ENCODE measurements at regions not wholly inside any gene's neighbourhood (a gene's known extent, or its start where the extent isn't known, plus 50 kb on each side); places are given as distances from the start of the nearest gene placed in this dataset.
A peak's percentile ranks its signal among the peaks of the same experiment; 100 is the strongest.

DNA sequence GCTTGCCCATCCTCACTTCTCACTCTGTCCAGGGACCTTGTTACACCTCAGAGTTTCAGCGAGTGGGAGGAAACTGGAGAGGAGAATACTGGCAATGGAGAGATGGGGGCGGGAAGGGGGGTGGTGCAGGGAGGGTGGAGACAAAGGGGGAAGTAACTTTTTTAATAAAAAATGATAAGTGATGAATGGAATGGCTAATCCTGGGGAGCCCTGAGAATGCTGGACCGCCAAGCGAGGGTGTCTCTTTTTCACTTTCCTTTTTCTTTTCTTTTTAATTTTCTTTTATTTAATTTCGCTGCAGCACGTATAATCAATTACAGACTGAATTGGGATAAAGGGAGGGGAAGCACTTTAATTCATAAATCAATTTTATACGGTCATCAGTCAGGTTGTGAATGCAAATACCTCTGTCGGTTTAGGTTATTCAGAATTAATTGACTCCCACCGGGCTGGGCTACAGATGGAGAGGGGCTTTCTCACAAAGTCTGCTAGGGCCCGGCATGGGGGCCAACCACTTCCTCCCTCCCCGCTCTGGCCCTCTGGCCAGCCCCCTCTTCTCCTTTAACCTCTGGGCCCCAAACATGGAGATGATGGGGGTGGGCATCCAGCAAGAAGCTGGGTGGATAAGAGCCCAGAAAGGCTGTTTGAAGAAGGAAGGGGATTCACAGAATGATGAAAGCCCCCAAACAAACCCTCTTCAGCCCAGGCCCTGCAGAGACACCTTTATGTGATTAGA lies 106.8 kb upstream of the BOC start:
- no peak for DNase-seq (ENCODE audit: low spot score)
- peaks cover 5% of the 10 kb centered on the region for H3K4me1 Mint-ChIP-seq (ENCODE audit: low read depth)

DNA sequence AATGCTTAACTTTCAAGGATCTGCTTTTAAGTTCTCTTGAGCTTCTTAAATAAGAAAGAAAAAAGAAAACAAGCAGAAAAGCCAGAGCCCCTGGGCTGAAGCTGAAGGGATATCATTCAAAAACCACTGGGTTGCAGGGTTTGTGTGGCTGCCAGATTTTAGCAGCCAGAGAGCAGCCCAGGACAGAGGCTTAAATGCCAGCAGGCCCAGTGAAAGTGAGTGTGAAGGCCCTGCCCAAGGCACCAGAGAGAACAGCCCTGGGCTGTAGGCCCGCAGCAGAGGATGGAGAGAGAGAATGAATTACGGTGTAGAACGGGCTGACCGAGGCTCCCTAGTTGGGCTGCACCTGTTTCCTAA lies 106.3 kb upstream of the BOC start:
- Mint-ChIP-seq H3K36me3 (ENCODE audit: low read depth) (no peaks in the 10 kb centered on the region), H3K4me1 (ENCODE audit: low read depth) (peaks cover 5% of the 10 kb centered on the region), H3K4me3 (no peak overlapping the region), H3K9me3 (no peaks in the 10 kb centered on the region), H3K27ac (no peak overlapping the region), H3K27me3 (ENCODE audit: insufficient read depth) (no peaks in the 10 kb centered on the region)
- intact Hi-C loops (cut with micrococcal nuclease) = no loop called here
- DNase-seq (ENCODE audit: low spot score) = no peak

More for the DNA sequence above, 106.8 kb upstream of the BOC start:
- Mint-ChIP-seq H3K27ac (no peak overlapping the region), H3K36me3 (ENCODE audit: low read depth) (no peaks in the 10 kb centered on the region), H3K9me3 (no peaks in the 10 kb centered on the region), H3K4me3 (no peak overlapping the region), H3K27me3 (ENCODE audit: insufficient read depth) (no peaks in the 10 kb centered on the region)
- intact Hi-C loops (cut with micrococcal nuclease) = no loop called here

DNA sequence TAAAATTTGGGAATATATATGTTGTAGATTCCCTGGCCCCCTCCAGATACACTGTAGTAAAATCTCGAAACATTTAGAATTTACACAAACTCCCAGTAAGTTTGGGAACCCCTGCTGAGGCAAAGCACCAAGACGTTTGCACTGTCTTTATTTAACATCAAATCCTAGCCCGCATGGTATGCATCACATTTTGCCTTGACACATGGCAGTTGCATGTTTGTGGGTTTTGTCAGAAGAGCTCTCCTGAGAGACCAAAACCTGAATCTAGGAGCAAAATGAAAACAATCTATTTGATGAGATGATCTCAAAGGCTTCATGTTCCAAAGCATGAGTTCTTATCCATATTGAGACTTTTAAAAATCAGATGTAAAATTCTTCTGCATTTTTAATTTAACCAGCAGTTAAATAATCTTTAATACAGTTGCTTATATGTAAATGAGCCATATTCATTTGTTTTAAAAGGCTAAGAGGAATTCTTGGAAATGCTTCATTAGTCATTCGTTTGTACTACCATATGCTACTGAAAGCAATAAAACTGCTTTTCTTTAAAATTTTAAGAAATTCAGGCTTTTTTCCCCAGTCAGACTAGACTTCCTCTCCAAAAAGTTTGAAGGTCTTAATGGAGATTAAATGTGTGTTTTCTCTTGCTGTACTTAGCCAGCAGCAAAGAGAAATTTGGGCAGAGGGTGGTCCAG lies 105.2 kb upstream of the BOC start:
- Mint-ChIP-seq H3K36me3 (ENCODE audit: low read depth) (no peaks in the 10 kb centered on the region), H3K4me1 (ENCODE audit: low read depth) (peaks cover 11% of the 10 kb centered on the region), H3K9me3 (no peaks in the 10 kb centered on the region), H3K4me3 (no peak overlapping the region), H3K27ac (no peak overlapping the region), H3K27me3 (ENCODE audit: insufficient read depth) (no peaks in the 10 kb centered on the region)
- no peak for DNase-seq (ENCODE audit: low spot score)
- intact Hi-C loops (cut with micrococcal nuclease) = no loop called here

DNA sequence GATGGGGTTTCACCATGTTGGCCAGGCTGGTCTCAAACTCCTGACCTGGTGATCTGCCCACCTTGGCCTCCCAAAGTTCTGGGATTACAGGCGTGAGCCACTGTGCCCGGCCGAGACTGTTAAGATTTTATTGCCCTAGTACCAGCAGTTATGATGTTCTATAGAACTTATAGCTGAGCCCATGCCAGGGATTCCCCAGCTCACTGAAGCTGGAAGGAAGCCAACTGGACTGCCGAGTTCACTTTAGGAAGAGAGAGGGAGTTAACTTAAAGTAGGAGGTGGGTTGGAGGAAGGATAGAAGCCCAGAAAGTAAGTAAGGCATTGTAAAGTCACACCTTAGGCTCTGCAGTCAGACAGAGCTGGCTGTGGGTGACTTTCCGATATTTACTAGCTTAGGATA lies 101.1 kb upstream of the BOC start:
- Mint-ChIP-seq H3K9me3 (no peaks in the 10 kb centered on the region), H3K27me3 (ENCODE audit: insufficient read depth) (no peaks in the 10 kb centered on the region), H3K27ac (no peak overlapping the region), H3K4me1 (ENCODE audit: low read depth) (peaks cover 33% of the 10 kb centered on the region), H3K4me3 (no peak overlapping the region), H3K36me3 (ENCODE audit: low read depth) (no peaks in the 10 kb centered on the region)
- intact Hi-C loops (cut with micrococcal nuclease) = loop anchor here (5.0 kb wide), 4 partner anchors 58 to 177 kb away; partner anchors contain the start of gene BOC
- DNase-seq (ENCODE audit: low spot score) = no peak

DNA sequence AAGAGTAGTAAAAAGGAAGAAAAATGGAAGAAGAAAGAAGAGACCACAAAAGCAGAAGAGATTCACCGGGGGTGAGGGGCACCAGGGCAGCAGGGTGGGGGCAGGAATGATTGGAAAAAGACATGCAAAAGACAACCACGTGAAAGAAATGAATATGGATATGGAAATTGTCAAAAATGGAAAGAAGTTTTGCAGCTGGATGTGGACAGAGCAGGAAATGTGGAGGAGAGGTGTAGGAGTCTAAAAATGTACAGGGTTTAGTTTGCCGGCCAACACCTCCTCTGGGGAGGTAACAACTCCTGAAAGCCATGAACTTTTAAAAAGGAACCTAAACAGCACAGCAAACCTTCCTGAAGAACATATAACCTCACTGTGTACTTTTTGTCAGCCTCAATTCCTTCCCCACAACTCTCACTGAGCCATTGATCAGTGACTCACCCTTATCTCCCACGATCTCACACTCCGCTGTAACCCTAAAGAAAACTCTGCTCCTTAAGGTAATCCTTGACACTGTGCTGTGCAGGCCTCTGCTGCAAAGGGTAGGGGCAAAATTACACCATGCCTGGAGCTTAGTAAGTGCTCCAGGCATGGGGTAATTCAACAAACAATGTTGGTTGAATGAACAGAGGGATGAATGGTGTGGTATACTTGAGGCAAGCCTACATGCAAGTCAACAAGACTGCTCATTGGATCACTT lies 100.2 kb upstream of the BOC start:
- H3K27me3 Mint-ChIP-seq (ENCODE audit: insufficient read depth) = no peaks in the 10 kb centered on the region
- H3K36me3 Mint-ChIP-seq (ENCODE audit: low read depth) = no peaks in the 10 kb centered on the region
- no peaks in the 10 kb centered on the region for H3K9me3 Mint-ChIP-seq
- H3K4me3 Mint-ChIP-seq = no peak overlapping the region
- peak overlapping the region; percentile 21 for H3K27ac Mint-ChIP-seq
- intact Hi-C loops (cut with micrococcal nuclease) = loop anchor here (1.0 to 5.0 kb wide), 5 partner anchors 30 to 176 kb away; partner anchors contain the start of gene BOC
- DNase-seq (ENCODE audit: low spot score) = peak; percentile 5
- peaks cover 33% of the 10 kb centered on the region for H3K4me1 Mint-ChIP-seq (ENCODE audit: low read depth)

DNA sequence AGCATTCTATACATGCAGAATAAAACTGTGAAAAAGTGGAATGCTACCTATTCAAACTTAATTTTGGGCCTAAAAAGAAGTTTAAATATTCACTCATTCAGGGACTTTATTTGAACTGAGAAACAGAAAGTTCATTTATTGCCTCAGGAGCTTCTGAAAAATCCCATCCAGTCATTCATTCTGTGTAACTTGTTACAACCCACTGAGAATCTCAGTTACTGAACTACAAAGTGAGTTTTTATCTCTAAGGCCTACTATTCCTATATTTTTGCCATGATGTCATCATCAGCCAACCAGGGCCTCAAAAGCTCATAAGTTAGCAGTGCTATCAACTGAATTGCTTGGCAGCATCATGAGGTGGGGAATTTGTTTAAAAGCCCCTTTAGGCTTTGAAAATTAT lies 98.0 kb upstream of the BOC start:
- Mint-ChIP-seq H3K27me3 (ENCODE audit: insufficient read depth) (no peaks in the 10 kb centered on the region), H3K27ac (no peak overlapping the region), H3K4me3 (no peak overlapping the region), H3K4me1 (ENCODE audit: low read depth) (peaks cover 33% of the 10 kb centered on the region), H3K9me3 (no peaks in the 10 kb centered on the region), H3K36me3 (ENCODE audit: low read depth) (no peaks in the 10 kb centered on the region)
- intact Hi-C loops (cut with micrococcal nuclease) = loop anchor here (2.0 to 5.0 kb wide), 5 partner anchors 61 to 437 kb away; partner anchors contain the start of gene BOC
- no peak for DNase-seq (ENCODE audit: low spot score)

DNA sequence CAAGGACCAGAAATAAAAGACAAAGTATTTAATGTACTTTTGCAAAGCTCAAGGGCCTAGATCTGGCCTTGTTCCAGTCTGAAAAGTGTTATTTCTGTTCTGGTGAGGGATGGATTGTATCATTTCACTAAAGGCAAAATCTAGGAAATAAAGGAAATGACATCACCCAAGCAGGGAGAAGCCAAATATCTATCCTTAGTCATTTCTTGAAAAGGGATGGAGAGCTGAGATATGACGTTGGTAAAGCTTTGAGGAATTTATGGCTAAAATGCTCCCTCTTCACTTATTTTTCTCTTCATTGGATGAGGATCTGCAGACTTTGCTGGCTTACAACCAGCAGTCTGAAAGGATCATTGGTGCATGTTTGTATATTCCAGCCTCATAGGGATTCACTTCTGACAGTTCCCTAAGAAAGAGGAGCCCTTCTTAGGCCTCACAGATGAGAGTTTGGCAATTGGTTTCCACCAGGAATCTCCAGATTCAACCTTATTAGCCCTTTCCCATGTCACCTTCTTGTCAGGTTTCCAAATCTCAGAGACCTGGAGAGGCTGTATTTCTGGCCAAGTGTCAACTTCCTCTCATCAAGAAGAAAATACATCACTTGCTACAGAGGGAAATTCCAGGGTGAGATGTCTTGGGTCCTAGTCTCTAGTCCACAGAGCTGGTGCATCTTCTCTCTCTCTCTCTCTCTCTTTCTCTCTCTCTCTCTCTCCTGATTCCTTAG lies 93.7 kb upstream of the BOC start:
- peaks cover 14% of the 10 kb centered on the region for H3K4me1 Mint-ChIP-seq (ENCODE audit: low read depth)
- intact Hi-C loops (cut with micrococcal nuclease) = no loop called here
- no peak for DNase-seq (ENCODE audit: low spot score)
- H3K27ac Mint-ChIP-seq = no peak overlapping the region
- H3K4me3 Mint-ChIP-seq = no peak overlapping the region
- H3K36me3 Mint-ChIP-seq (ENCODE audit: low read depth) = no peaks in the 10 kb centered on the region
- H3K27me3 Mint-ChIP-seq (ENCODE audit: insufficient read depth) = no peaks in the 10 kb centered on the region
- H3K9me3 Mint-ChIP-seq = no peaks in the 10 kb centered on the region

DNA sequence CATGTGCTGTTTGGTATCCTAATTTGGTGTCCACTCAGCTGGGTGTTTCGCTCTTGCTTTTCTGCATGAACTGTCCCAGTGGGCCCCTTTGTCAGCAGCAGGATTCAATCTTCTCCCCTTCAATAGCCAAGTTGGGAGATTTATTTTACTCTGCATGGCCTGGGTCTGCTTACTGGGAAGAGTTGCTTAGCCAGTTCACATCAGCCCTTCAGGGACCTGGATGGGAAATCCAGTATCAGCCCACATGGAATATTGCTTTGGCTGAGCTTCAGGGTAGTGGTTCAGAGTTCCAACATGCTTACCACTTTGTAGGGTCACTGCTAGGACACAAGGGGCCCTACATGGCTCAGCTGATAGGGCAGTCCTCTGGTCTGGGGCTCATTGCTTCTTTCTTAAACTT lies 93.0 kb upstream of the BOC start:
- no peak overlapping the region for H3K27ac Mint-ChIP-seq
- H3K27me3 Mint-ChIP-seq (ENCODE audit: insufficient read depth) = no peaks in the 10 kb centered on the region
- no peaks in the 10 kb centered on the region for H3K36me3 Mint-ChIP-seq (ENCODE audit: low read depth)
- H3K9me3 Mint-ChIP-seq = no peaks in the 10 kb centered on the region
- intact Hi-C loops (cut with micrococcal nuclease) = no loop called here
- H3K4me1 Mint-ChIP-seq (ENCODE audit: low read depth) = peaks cover 8% of the 10 kb centered on the region
- no peak overlapping the region for H3K4me3 Mint-ChIP-seq
- no peak for DNase-seq (ENCODE audit: low spot score)

DNA sequence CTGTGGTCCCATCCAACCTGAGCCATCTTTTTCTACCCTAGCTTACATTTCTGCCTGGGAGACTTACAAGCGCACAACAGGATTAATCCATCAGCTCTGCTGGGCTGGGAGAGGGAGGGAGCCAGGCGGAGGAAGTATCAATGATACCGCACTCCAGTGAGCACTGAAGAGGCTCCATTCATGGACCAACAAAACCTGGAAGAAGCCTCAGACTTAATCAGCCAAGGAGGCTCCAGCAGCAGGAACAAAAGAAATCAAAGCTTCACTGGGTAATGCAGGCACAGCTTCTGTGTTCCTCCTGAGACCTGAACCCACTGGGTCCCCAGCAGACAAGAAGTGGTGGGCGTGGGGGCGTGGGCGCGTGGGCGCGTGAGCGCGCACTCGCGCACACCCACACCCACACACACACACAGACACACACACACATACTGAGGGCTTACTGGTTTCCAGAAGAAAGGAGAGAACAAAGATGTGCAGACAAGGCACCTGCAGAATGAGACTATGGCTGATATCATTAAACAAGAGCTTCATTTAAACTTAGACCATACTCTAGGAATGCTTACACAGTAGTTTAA lies 87.0 kb upstream of the BOC start:
- H3K27me3 Mint-ChIP-seq (ENCODE audit: insufficient read depth) = no peaks in the 10 kb centered on the region
- H3K9me3 Mint-ChIP-seq = no peaks in the 10 kb centered on the region
- no peaks in the 10 kb centered on the region for H3K36me3 Mint-ChIP-seq (ENCODE audit: low read depth)
- H3K27ac Mint-ChIP-seq = no peak overlapping the region
- H3K4me1 Mint-ChIP-seq (ENCODE audit: low read depth) = no peaks in the 10 kb centered on the region
- H3K4me3 Mint-ChIP-seq = no peak overlapping the region
- no peak for DNase-seq (ENCODE audit: low spot score)
- intact Hi-C loops (cut with micrococcal nuclease) = no loop called here

DNA sequence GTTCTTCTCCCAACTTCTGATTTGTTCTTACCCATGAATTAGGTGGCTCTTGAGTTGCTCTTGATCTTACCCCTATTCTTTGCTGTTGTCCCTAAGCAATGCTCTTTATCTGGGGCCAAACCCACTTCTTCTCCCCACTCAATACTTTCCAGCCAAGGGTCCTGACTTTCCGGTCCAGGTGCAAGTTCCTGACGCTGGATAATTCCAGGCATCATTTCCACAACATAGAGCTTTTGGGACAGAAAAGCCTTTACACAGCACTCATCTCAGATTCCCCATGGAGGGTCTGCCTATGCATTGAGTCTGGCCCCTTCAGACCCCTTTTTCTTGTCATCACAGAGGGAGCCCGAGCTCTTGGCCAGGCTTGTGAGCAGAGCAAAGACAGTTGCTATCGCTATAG lies 85.4 kb upstream of the BOC start:
- no peak overlapping the region for H3K27ac Mint-ChIP-seq
- no peaks in the 10 kb centered on the region for H3K9me3 Mint-ChIP-seq
- H3K4me1 Mint-ChIP-seq (ENCODE audit: low read depth) = no peaks in the 10 kb centered on the region
- no peaks in the 10 kb centered on the region for H3K27me3 Mint-ChIP-seq (ENCODE audit: insufficient read depth)
- no peak overlapping the region for H3K4me3 Mint-ChIP-seq
- DNase-seq (ENCODE audit: low spot score) = no peak
- intact Hi-C loops (cut with micrococcal nuclease) = no loop called here
- H3K36me3 Mint-ChIP-seq (ENCODE audit: low read depth) = no peaks in the 10 kb centered on the region

DNA sequence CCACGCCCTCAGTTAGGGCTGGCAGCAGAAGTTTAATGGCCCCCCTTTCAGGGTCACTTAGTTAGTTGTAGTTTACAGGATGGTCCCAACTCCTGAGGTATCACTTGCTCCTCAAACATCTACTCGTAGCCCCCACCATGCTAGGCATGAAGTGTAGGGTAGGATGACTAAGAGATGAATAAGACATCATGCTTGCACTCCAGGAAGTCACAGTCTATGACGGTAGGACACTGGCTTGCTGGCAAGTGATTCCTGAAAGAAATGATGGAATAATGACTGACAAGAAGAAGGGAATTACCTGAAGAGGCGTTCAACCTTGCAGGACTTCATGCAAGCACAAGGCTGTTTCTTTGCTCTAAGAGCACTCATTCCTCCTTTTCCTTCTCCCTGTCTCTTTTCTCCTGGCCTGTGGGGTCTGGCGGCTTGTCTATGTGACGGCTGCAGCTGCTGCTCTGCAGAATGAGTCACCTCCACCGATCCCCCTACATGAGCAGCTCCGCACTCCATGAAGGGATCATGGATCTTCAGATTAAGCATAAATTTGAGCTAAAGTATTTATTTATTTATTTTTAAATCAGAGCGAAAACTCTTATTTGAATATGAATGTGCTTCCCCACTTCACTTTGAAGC lies 82.9 kb upstream of the BOC start:
- intact Hi-C loops (cut with micrococcal nuclease) = no loop called here
- H3K27me3 Mint-ChIP-seq (ENCODE audit: insufficient read depth) = no peaks in the 10 kb centered on the region
- H3K36me3 Mint-ChIP-seq (ENCODE audit: low read depth) = no peaks in the 10 kb centered on the region

DNA sequence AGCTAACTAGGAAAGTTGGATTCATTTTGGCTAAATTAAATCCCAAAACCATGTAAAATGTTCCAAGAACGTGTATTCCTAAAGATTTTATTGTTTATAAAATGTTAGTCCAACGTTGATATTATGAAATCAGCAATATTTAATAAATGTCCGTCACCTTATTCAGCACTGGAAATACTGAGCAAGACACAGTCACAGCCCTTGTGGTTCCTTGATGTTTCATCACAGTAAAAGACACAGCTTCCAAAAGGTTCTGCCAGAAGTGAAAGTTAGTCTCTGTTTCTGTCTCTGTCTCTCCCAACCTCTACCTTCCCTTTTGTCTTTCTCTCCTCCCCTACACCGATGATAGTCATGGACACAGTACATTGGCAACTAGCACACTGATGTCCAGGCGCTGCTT lies 82.2 kb upstream of the BOC start:
- H3K9me3 Mint-ChIP-seq = no peaks in the 10 kb centered on the region
- H3K4me1 Mint-ChIP-seq (ENCODE audit: low read depth) = no peaks in the 10 kb centered on the region
- intact Hi-C loops (cut with micrococcal nuclease) = no loop called here
- H3K36me3 Mint-ChIP-seq (ENCODE audit: low read depth) = no peaks in the 10 kb centered on the region
- H3K27ac Mint-ChIP-seq = no peak overlapping the region
- no peak for DNase-seq (ENCODE audit: low spot score)
- H3K4me3 Mint-ChIP-seq = no peak overlapping the region
- H3K27me3 Mint-ChIP-seq (ENCODE audit: insufficient read depth) = no peaks in the 10 kb centered on the region

More for the DNA sequence above, 82.9 kb upstream of the BOC start:
- H3K9me3 Mint-ChIP-seq = no peaks in the 10 kb centered on the region
- DNase-seq (ENCODE audit: low spot score) = no peak
- H3K27ac Mint-ChIP-seq = no peak overlapping the region
- no peaks in the 10 kb centered on the region for H3K4me1 Mint-ChIP-seq (ENCODE audit: low read depth)
- no peak overlapping the region for H3K4me3 Mint-ChIP-seq

Measured in activated T-helper 1 cell treated with anti-CD3 and anti-CD28 coated beads, Interleukin-12 subunit alpha, Interleukin-12 subunit beta, Interleukin-2, Interleukin-4 antibody, amounts not matched to agents 30 ng/mL and 10 ng/mL and 1 ng/mL, durations not matched to agents 14 hours and 24 hours and 36 hours (primary cell).